ENCODE measurements at regions not wholly inside any gene's neighbourhood (a gene's known extent, or its start where the extent isn't known, plus 50 kb on each side); places are given as distances from the start of the nearest gene placed in this dataset.

DNA sequence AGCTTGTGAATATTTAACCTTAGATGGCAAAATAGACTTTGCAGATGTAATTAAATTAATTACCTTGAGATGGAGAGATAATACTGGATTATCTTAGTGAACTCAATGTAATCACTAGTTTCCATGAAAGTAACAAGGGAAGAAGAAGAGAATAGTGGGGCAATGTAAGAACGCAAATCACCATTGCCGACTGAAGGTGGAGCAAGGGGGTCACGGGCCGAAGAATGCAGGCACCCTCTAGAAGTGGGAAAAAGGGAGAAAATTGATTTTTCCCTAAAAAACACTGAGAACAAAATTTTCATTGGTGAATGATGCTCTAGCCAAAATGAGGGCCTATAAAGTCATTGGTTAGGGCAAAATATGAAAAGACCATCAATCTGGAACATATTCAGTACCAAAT is 375.6 kb upstream of the EPHA5 start:
- TF ChIP-seq, protein P1, sequence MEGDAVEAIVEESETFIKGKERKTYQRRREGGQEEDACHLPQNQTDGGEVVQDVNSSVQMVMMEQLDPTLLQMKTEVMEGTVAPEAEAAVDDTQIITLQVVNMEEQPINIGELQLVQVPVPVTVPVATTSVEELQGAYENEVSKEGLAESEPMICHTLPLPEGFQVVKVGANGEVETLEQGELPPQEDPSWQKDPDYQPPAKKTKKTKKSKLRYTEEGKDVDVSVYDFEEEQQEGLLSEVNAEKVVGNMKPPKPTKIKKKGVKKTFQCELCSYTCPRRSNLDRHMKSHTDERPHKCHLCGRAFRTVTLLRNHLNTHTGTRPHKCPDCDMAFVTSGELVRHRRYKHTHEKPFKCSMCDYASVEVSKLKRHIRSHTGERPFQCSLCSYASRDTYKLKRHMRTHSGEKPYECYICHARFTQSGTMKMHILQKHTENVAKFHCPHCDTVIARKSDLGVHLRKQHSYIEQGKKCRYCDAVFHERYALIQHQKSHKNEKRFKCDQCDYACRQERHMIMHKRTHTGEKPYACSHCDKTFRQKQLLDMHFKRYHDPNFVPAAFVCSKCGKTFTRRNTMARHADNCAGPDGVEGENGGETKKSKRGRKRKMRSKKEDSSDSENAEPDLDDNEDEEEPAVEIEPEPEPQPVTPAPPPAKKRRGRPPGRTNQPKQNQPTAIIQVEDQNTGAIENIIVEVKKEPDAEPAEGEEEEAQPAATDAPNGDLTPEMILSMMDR (IDR thresholded peaks at IDR 0.05; ENCODE audit: low read depth, low read length): no peak
- no peaks in the 10 kb centered on the region; the same call in 1 of the 2 replicates for H3K4me1 ChIP-seq
- DNase-seq: no peak
- H3K9me3 ChIP-seq: no peaks in the 10 kb centered on the region
- no peak overlapping the region for H3K4me3 ChIP-seq (ENCODE audit: low read depth, low read length)
- H3K36me3 ChIP-seq: no peaks in the 10 kb centered on the region
- no peaks in the 10 kb centered on the region for H3K27me3 ChIP-seq

DNA sequence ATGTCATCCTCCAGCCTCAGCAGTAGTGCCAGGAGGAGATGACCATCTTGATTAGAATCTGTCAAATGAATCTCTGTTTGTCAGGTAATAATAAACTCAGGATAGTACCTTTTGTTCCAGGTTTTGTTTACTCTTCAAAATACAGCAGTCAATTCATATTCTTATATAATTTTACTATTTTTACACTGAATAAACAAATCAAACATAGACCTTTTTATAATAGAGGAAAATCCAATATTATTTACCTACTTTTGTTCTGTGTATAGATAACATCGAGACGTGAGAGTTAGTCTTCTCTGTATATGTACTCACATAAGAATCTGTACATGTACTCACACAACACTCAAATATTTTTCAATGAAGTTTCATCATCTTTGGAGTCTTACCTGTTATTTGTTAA is 365.4 kb upstream of the EPHA5 start:
- no peaks in the 10 kb centered on the region for H3K27me3 ChIP-seq
- no peaks in the 10 kb centered on the region for H3K36me3 ChIP-seq
- DNase-seq: no peak
- TF ChIP-seq, protein P1 (IDR thresholded peaks at IDR 0.05; ENCODE audit: low read depth, low read length): no peak
- H3K4me3 ChIP-seq (ENCODE audit: low read depth, low read length): no peak overlapping the region
- no peaks in the 10 kb centered on the region for H3K9me3 ChIP-seq
- no peaks in the 10 kb centered on the region for H3K4me1 ChIP-seq

DNA sequence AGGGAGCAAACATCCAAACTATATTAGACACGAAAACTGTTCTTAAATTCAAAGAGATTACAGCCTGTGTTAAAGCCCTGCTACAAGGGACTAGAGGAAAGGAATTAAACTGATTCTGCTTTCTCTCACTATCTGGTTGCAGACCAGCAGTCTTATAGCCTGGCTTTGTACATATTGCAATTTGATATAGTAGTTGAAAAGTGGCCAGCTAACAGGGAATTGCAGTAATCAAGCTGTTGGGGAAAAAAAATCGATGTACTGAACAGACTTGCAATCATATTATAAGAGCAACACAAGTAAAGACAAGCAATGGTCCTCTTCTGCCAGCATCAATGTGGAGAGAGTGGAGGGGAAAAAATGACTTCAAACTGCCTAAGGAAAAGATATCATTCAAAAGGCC is 364.4 kb upstream of the EPHA5 start:
- Histone ChIP-seq H3K4me1 (no peaks in the 10 kb centered on the region), H3K9me3 (no peaks in the 10 kb centered on the region), H3K27me3 (no peaks in the 10 kb centered on the region), H3K4me3 (ENCODE audit: low read depth, low read length) (no peak overlapping the region), H3K36me3 (no peaks in the 10 kb centered on the region)
- no peak for DNase-seq
- TF ChIP-seq, protein P1 (IDR thresholded peaks at IDR 0.05; ENCODE audit: low read depth, low read length): no peak

DNA sequence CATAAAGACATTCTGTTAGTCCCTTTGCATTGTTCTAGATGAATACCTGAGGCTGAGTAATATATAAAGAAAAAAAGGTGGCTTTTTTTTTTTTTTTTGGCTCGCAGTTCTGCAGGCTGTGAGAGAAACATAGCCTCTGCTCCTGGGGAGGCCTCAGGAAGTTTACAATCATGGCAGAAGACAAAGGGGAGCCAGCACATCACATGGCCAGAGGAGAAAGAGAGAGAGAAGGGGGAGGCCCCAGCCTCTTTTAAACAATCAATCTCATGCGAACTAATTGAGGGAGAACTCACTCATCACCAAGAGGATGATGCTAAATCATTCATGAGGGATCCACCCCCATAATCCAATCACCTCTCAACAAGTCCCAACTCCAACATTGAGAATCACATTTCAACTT is 364.0 kb upstream of the EPHA5 start:
- H3K27me3 ChIP-seq: no peaks in the 10 kb centered on the region
- H3K4me1 ChIP-seq: no peaks in the 10 kb centered on the region
- no peak for DNase-seq
- H3K36me3 ChIP-seq: no peaks in the 10 kb centered on the region
- TF ChIP-seq, protein P1 (IDR thresholded peaks at IDR 0.05; ENCODE audit: low read depth, low read length): no peak
- no peak overlapping the region for H3K4me3 ChIP-seq (ENCODE audit: low read depth, low read length)
- no peaks in the 10 kb centered on the region for H3K9me3 ChIP-seq

DNA sequence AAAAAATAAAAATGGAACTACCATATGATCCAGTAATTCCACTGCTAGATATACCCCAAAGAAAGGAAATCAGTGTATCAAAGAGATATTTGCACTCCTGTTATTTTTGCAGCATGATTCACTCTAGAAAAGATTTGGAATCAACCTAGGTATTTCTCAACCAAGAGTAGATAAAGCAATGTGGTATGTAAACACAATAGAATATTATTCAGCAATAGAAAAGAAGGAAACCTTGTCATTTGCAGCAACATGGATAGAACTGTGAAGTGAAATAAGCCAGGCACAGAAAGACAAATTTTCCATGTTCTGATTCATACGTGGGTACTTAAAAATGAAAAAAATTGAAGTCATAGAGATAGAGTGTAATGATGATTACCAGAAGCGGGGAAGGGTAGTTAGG is 362.3 kb upstream of the EPHA5 start:
- no peaks in the 10 kb centered on the region for H3K36me3 ChIP-seq
- no peak overlapping the region for H3K4me3 ChIP-seq (ENCODE audit: low read depth, low read length)
- no peaks in the 10 kb centered on the region for H3K4me1 ChIP-seq
- DNase-seq: no peak
- no peaks in the 10 kb centered on the region for H3K9me3 ChIP-seq
- no peaks in the 10 kb centered on the region for H3K27me3 ChIP-seq
- TF ChIP-seq, protein P1 (IDR thresholded peaks at IDR 0.05; ENCODE audit: low read depth, low read length): no peak

DNA sequence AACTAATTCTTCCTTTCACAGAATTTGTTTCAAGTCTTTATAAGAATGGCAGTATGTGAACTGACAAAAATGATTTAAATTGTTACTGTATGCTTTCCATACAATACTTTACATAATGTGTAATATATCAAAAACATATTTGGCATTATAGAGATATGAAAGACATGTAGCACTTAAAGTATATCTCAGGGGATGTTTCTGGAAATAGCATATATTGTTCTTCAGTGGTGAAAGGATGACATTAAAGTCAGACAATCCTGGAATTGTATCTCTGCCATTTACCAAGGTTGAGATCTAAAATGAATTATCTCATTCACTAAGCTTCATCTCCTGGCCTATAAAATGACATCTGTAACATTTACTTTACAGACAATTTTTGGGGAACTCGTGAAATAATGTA is 358.4 kb upstream of the EPHA5 start:
- Histone ChIP-seq H3K4me1 (no peaks in the 10 kb centered on the region), H3K27me3 (no peaks in the 10 kb centered on the region), H3K9me3 (no peaks in the 10 kb centered on the region), H3K36me3 (no peaks in the 10 kb centered on the region), H3K4me3 (ENCODE audit: low read depth, low read length) (no peak overlapping the region)
- no peak for DNase-seq
- TF ChIP-seq, protein P1 (IDR thresholded peaks at IDR 0.05; ENCODE audit: low read depth, low read length): no peak

Data from BE2C (cell line).